Activated T-cell treated with anti-CD3 and anti-CD28 coated beads, Interleukin-2, amount 50 U/mL, for 48 hours (primary cell): ENCODE measurements at regions not wholly inside any gene's neighbourhood (a gene's known extent, or its start where the extent isn't known, plus 50 kb on each side); places are given as distances from the start of the nearest gene placed in this dataset.
"Not testable (repeated sequence)": the region's sequence is repeated elsewhere in the genome, so short reads cannot be mapped to it uniquely, and the experiment has no call there.

Experiments
- DNase-seq, 2 experiments: peaks; one replicate each; pipeline ENCODE4 v3.0.0-alpha.2; 2020

- no peak for DNase-seq
Measured at GRCh38 chr13:99733346-99733745, 232.1 kb downstream of the TM9SF2 start.

GRCh38 chr13:99731747-99732146, 230.5 kb downstream of the TM9SF2 start:
- no peak for DNase-seq

GRCh38 chr13:99730403-99730802, 229.1 kb downstream of the TM9SF2 start:
- no peak for DNase-seq

- no peak for DNase-seq
Measured at GRCh38 chr13:99729745-99730144, 228.5 kb downstream of the TM9SF2 start.

GRCh38 chr13:99727651-99728050, 226.4 kb downstream of the TM9SF2 start:
- DNase-seq, result not testable (repeated sequence)

GRCh38 chr13:99726282-99726894, 225.1 kb downstream of the TM9SF2 start:
- DNase-seq, result no peak

GRCh38 chr13:99725644-99726043, 224.4 kb downstream of the TM9SF2 start:
- DNase-seq, result no peak

- no peak for DNase-seq
Measured at GRCh38 chr13:99724633-99725517, 223.6 kb downstream of the TM9SF2 start.

- no peak for DNase-seq
Measured at GRCh38 chr13:99723878-99724277, 222.6 kb downstream of the TM9SF2 start.

- no peak for DNase-seq
Measured at GRCh38 chr13:99722931-99723330, 221.7 kb downstream of the TM9SF2 start.

- no peak for DNase-seq
Measured at GRCh38 chr13:99722338-99722818, 221.1 kb downstream of the TM9SF2 start.

- no peak for DNase-seq
Measured at GRCh38 chr13:99721606-99722337, 220.5 kb downstream of the TM9SF2 start.

- DNase-seq, result no peak
Measured at GRCh38 chr13:99717959-99718674, 216.8 kb downstream of the TM9SF2 start.

- no peak for DNase-seq
Measured at GRCh38 chr13:99709134-99709533, 207.9 kb downstream of the TM9SF2 start.

- no peak for DNase-seq
Measured at GRCh38 chr13:99704390-99704789, 203.1 kb downstream of the TM9SF2 start.

- no peak for DNase-seq
Measured at GRCh38 chr13:99703908-99704307, 202.6 kb downstream of the TM9SF2 start.

- DNase-seq, result no peak
Measured at GRCh38 chr13:99702687-99703319, 201.5 kb downstream of the TM9SF2 start.

- DNase-seq, result no peak
Measured at GRCh38 chr13:99700468-99700867, 199.2 kb downstream of the TM9SF2 start.

GRCh38 chr13:99698816-99699099, 197.5 kb downstream of the TM9SF2 start:
- DNase-seq, result no peak

GRCh38 chr13:99698010-99698815, 196.9 kb downstream of the TM9SF2 start:
- no peak for DNase-seq

GRCh38 chr13:99695857-99696256, 194.6 kb downstream of the TM9SF2 start:
- DNase-seq, result no peak
